Activated T-helper 1 cell treated with anti-CD3 and anti-CD28 coated beads, Interleukin-12 subunit alpha, Interleukin-12 subunit beta, Interleukin-2, Interleukin-4 antibody, amounts not matched to agents 30 ng/mL and 10 ng/mL and 1 ng/mL, durations not matched to agents 14 hours and 24 hours and 36 hours (primary cell): ENCODE measurements at regions not wholly inside any gene's neighbourhood (a gene's known extent, or its start where the extent isn't known, plus 50 kb on each side); places are given as distances from the start of the nearest gene placed in this dataset.
"Not testable (repeated sequence)": the region's sequence is repeated elsewhere in the genome, so short reads cannot be mapped to it uniquely, and the experiment has no call there.

Experiments
- DNase-seq: peaks from one replicate; pipeline ENCODE4 v3.0.0; 2021; ENCODE audit warnings: low spot score
- H3K27ac Mint-ChIP-seq: one replicate; pipeline ENCODE4 v1.8.0; 2021; ENCODE audit warnings: mild to moderate bottlenecking, mixed read lengths
- H3K27me3 Mint-ChIP-seq: one replicate; pipeline ENCODE4 v1.8.0; 2022; ENCODE audit warnings: mild to moderate bottlenecking, moderate library complexity, mixed read lengths; ENCODE audit not compliant: insufficient read depth
- H3K36me3 Mint-ChIP-seq: one replicate; pipeline ENCODE4 v1.8.0; 2021; ENCODE audit warnings: low read depth, mixed read lengths
- H3K4me1 Mint-ChIP-seq: one replicate; pipeline ENCODE4 v1.8.0; 2021; ENCODE audit warnings: low read depth, mixed read lengths
- H3K4me3 Mint-ChIP-seq: one replicate; pipeline ENCODE4 v1.8.0; 2021; ENCODE audit warnings: mild to moderate bottlenecking, moderate library complexity, mixed read lengths
- H3K9me3 Mint-ChIP-seq: one replicate; pipeline ENCODE4 v1.8.0; 2021; ENCODE audit warnings: mixed read lengths
- intact Hi-C: fragments of 100-400 bp; cut with micrococcal nuclease; formaldehyde crosslinking; loops from one replicate; pipeline ENCODE4 v1.15.1; 2024

DNA sequence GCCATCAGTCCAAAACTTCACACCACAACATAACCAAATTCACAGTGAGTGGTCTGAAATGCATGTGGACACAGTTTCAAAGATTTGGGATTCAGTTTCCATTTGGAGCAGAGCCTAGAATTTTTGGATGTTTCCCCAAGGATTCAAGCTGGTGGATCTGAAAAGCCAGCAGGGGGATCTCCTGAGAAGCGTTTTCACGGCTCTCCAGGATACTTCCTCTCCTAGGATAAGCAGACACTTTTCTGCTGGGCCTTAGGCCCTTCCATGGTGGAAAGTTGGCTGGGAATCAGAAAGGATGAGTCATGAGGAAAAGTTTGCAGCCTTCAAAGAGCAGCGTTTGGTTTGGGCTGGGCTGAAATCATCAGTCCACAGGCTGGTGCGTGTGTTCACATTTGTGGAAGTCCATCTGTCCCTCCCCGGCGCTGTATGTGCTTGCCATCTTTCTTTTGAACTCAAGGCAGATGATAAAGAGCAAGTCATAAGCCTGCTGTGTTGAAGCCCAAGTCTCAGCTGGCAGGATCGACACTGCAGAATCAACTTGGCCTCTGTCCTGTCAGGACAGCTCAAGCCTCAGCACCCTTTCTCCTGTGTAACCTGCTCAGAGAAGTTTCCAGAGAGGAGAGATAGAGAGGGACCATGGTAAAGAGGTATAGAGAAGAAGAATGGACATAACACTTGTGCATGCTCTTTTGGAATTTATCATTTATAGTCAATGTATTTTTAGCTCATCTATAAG, 152.6 kb upstream of the MSX2 start:
- no peak overlapping the region for H3K4me3 Mint-ChIP-seq
- DNase-seq = no peak
- H3K9me3 Mint-ChIP-seq = no peaks in the 10 kb centered on the region
- intact Hi-C loops = no loop called here
- H3K27ac Mint-ChIP-seq = no peak overlapping the region
- peaks cover 5% of the 10 kb centered on the region for H3K27me3 Mint-ChIP-seq
- H3K4me1 Mint-ChIP-seq = no peaks in the 10 kb centered on the region
- H3K36me3 Mint-ChIP-seq = no peaks in the 10 kb centered on the region

DNA sequence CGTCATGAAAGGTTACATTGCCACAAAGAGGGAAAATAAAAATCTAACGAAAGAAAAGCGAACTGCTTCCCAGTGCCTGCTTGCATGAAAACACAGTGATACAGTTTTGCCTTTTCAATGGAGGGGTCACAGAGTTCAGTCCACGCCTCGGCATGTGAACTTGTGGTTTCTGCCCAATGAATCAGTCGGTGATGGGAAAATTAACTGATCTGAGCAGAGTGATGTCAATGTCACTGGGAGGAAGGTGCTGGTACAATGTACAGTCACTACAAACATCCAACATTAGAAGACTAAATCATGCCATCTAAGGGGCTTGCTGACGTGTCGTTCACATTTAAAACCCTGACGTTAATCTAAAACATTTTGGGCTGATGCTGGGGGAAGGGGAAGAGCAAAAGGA, 151.8 kb upstream of the MSX2 start:
- peaks cover 5% of the 10 kb centered on the region for H3K27me3 Mint-ChIP-seq
- DNase-seq = no peak
- no peaks in the 10 kb centered on the region for H3K4me1 Mint-ChIP-seq
- H3K9me3 Mint-ChIP-seq = no peaks in the 10 kb centered on the region
- H3K27ac Mint-ChIP-seq = no peak overlapping the region
- intact Hi-C loops = no loop called here
- H3K36me3 Mint-ChIP-seq = no peaks in the 10 kb centered on the region
- H3K4me3 Mint-ChIP-seq = no peak overlapping the region

- Mint-ChIP-seq H3K27me3 (peaks cover 5% of the 10 kb centered on the region), H3K9me3 (no peaks in the 10 kb centered on the region), H3K4me3 (no peak overlapping the region), H3K4me1 (no peaks in the 10 kb centered on the region), H3K27ac (no peak overlapping the region), H3K36me3 (no peaks in the 10 kb centered on the region)
- intact Hi-C loops = no loop called here
- no peak for DNase-seq
Measured at GRCh38 chr5:174573221-174573994, 151.0 kb upstream of the MSX2 start.

DNA sequence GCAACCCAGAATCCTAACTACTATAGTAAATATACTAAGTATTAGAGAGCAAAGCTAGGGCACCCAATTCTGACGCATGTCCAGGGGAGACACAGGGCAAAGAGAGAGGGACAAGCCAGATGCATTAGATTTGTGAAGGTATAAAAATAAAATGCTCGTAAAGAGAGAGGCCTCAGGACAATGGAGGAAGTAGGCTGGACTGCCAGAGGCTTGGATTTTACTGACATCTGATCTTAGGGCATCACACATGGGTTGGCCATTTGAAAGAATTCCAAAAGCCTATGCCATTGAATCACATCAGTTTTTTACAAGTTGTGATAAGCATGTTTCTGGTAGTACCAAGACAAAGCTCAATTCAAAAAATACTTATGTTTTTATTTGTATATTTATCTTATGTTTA, 149.3 kb upstream of the MSX2 start:
- Mint-ChIP-seq H3K9me3 (no peaks in the 10 kb centered on the region), H3K27ac (no peak overlapping the region), H3K27me3 (peaks cover 3% of the 10 kb centered on the region), H3K4me1 (no peaks in the 10 kb centered on the region), H3K36me3 (no peaks in the 10 kb centered on the region), H3K4me3 (no peak overlapping the region)
- no peak for DNase-seq
- intact Hi-C loops = no loop called here

GRCh38 chr5:174576042-174576441, 148.3 kb upstream of the MSX2 start:
- Mint-ChIP-seq H3K4me3 (no peak overlapping the region), H3K36me3 (no peaks in the 10 kb centered on the region), H3K27ac (no peak overlapping the region), H3K27me3 (peaks cover 3% of the 10 kb centered on the region), H3K9me3 (no peaks in the 10 kb centered on the region), H3K4me1 (no peaks in the 10 kb centered on the region)
- no peak for DNase-seq
- intact Hi-C loops = no loop called here

GRCh38 chr5:174581479-174581878, 142.9 kb upstream of the MSX2 start:
- Mint-ChIP-seq H3K9me3 (peaks cover 9% of the 10 kb centered on the region), H3K27me3 (no peaks in the 10 kb centered on the region), H3K27ac (no peak overlapping the region), H3K4me1 (no peaks in the 10 kb centered on the region), H3K36me3 (no peaks in the 10 kb centered on the region), H3K4me3 (no peak overlapping the region)
- intact Hi-C loops = no loop called here
- no peak for DNase-seq

DNA sequence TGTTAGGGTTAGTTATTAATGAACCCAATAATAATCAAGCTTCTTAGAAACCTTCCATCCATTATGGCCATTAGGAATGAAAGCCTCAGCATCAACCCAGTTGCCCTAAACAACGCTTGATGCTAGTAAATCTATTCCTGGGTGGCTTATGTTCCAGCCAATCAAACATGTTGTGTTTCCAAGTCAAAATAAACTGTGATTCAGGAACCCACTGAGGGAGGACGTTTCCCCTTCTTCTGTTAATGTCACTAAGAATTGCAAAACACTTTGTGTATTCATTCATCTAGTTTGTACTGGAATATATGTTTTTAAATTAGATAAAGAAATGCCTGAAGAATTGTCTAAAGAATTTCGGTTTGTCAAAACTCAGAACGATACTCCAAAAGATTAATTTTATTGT, 142.5 kb upstream of the MSX2 start:
- Mint-ChIP-seq H3K36me3 (no peaks in the 10 kb centered on the region), H3K4me3 (no peak overlapping the region), H3K9me3 (peaks cover 11% of the 10 kb centered on the region), H3K27me3 (no peaks in the 10 kb centered on the region), H3K27ac (no peak overlapping the region), H3K4me1 (no peaks in the 10 kb centered on the region)
- intact Hi-C loops = no loop called here
- DNase-seq = no peak

- intact Hi-C loops = no loop called here
- H3K36me3 Mint-ChIP-seq = no peaks in the 10 kb centered on the region
Measured at GRCh38 chr5:174583071-174583470, 141.3 kb upstream of the MSX2 start.

DNA sequence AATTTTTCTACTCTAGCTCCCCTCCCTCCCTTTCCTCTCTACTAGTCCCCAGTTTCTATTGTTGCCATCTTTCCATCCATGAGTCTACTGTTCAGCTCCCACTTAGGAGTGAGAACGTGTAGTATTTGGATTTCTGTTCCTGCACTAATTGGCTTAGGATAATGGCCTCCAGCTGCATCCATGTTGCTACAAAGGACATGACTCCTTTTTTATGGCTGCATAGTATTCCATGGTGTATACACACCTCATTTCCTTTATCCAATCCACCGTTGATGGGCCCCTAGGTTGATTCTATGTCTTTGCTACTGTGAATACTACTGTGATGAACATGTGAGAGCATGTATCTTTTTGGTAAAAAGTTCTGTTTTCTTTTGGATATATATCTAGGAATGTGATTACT, 138.9 kb upstream of the MSX2 start:
- no peaks in the 10 kb centered on the region for H3K27me3 Mint-ChIP-seq
- intact Hi-C loops = no loop called here
- H3K4me3 Mint-ChIP-seq = no peak overlapping the region
- no peak for DNase-seq
- H3K9me3 Mint-ChIP-seq = peaks cover 11% of the 10 kb centered on the region
- no peaks in the 10 kb centered on the region for H3K4me1 Mint-ChIP-seq
- H3K27ac Mint-ChIP-seq = no peak overlapping the region
- H3K36me3 Mint-ChIP-seq = no peaks in the 10 kb centered on the region

More at GRCh38 chr5:174583071-174583470, 141.3 kb upstream of the MSX2 start:
- Mint-ChIP-seq H3K9me3 (peaks cover 11% of the 10 kb centered on the region), H3K4me1 (no peaks in the 10 kb centered on the region), H3K27ac (no peak overlapping the region), H3K4me3 (no peak overlapping the region), H3K27me3 (no peaks in the 10 kb centered on the region)
- no peak for DNase-seq

DNA sequence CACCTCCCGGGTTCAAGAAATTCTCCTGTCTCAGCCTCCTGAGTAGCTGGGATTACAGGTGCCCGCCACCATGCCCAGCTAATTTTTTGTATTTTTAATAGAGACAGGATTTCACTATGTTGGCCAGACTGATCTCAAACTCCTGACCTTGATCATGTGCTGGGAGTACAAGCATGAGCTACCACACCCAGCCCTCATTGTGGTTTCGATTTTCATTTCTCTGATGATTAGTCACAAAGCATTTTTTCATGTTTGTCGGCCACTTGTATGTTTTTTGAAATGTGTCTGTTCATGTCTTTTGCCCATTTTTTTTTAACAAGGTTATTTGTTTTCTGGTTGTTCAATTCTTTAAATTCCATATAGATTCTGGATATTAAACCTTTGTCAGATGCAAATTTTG, 138.2 kb upstream of the MSX2 start:
- H3K4me1 Mint-ChIP-seq, H3K27me3 Mint-ChIP-seq, H3K27ac Mint-ChIP-seq, H3K4me3 Mint-ChIP-seq, DNase-seq, intact Hi-C loops, H3K36me3 Mint-ChIP-seq: not testable (repeated sequence)
- peaks cover 11% of the 10 kb centered on the region for H3K9me3 Mint-ChIP-seq

DNA sequence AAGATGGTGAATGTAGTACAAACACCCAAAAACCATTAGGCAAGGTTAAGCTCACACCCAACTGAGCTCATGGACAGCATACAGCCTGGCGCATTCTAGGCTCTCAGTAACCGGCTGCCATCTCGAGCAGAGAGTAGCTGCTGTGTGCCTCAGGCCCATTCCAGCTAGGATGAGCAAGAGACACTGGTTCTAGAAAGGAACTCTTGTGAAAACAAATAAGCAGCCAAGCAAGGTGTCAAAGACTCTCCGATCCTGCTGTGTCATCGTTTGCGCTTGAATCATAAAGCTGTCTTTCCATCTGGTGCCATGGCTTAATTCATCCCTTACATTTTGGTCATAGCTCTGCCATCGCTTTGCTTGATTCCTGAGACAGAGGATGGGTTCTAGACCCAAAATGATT, 135.4 kb upstream of the MSX2 start:
- no peak for DNase-seq
- Mint-ChIP-seq H3K27ac (no peak overlapping the region), H3K4me1 (no peaks in the 10 kb centered on the region), H3K9me3 (peaks cover 11% of the 10 kb centered on the region), H3K36me3 (no peaks in the 10 kb centered on the region), H3K27me3 (no peaks in the 10 kb centered on the region), H3K4me3 (no peak overlapping the region)
- intact Hi-C loops = no loop called here

GRCh38 chr5:174589599-174589998, 134.8 kb upstream of the MSX2 start:
- H3K27ac Mint-ChIP-seq = no peak overlapping the region
- no peak overlapping the region for H3K4me3 Mint-ChIP-seq
- no peak for DNase-seq
- intact Hi-C loops = no loop called here
- H3K9me3 Mint-ChIP-seq = peaks cover 11% of the 10 kb centered on the region
- no peaks in the 10 kb centered on the region for H3K36me3 Mint-ChIP-seq
- no peaks in the 10 kb centered on the region for H3K27me3 Mint-ChIP-seq
- H3K4me1 Mint-ChIP-seq = no peaks in the 10 kb centered on the region

- Mint-ChIP-seq H3K9me3 (peaks cover 5% of the 10 kb centered on the region), H3K4me3 (no peak overlapping the region), H3K27me3 (no peaks in the 10 kb centered on the region), H3K27ac (no peak overlapping the region), H3K4me1 (no peaks in the 10 kb centered on the region), H3K36me3 (no peaks in the 10 kb centered on the region)
- no peak for DNase-seq
- intact Hi-C loops = no loop called here
Measured at GRCh38 chr5:174590820-174591219, 133.6 kb upstream of the MSX2 start.
